NCI-H524 (cell line): ENCODE measurements at regions not wholly inside any gene's neighbourhood (a gene's known extent, or its start where the extent isn't known, plus 50 kb on each side); places are given as distances from the start of the nearest gene placed in this dataset.
"Not testable (repeated sequence)": the region's sequence is repeated elsewhere in the genome, so short reads cannot be mapped to it uniquely, and the experiment has no call there.

Source experiments
- DNase-seq, 2 experiments: peaks; one replicate each; lab custom pipeline; 2025; lab: John Stamatoyannopoulos, UW

GRCh38 chr2:58512878-58513277 lies 271.8 kb upstream of the FANCL start:
- DNase-seq: peak; percentile 9 to 51

DNA sequence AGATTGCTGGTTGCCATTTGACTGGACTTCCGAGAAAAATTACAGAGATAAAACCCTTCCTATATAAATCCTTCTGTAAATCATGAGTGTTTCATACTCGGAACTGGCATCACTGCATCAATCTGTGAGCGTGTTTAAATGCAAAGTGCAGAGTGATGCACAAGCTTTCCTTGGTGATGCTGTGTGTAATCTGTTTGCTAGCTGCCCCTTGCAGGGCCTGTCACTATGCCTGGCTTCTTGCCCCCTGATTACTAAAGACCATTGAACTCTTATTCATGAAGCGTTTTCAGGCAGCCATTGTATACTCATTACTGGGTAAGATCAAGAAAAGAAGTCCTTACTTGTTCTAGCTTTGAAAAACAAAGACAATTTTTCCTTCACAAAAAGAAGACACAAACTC lies 266.9 kb upstream of the FANCL start:
- DNase-seq: no peak

- DNase-seq: no peak
Measured at GRCh38 chr2:58503918-58504317, 262.8 kb upstream of the FANCL start.

- no peak for DNase-seq
Measured at GRCh38 chr2:58502931-58503330, 261.8 kb upstream of the FANCL start.

GRCh38 chr2:58501371-58502160 lies 260.4 kb upstream of the FANCL start:
- peak; percentile 51 to 82 for DNase-seq

- DNase-seq: no peak
Measured at GRCh38 chr2:58497168-58497567, 256.0 kb upstream of the FANCL start.

DNA sequence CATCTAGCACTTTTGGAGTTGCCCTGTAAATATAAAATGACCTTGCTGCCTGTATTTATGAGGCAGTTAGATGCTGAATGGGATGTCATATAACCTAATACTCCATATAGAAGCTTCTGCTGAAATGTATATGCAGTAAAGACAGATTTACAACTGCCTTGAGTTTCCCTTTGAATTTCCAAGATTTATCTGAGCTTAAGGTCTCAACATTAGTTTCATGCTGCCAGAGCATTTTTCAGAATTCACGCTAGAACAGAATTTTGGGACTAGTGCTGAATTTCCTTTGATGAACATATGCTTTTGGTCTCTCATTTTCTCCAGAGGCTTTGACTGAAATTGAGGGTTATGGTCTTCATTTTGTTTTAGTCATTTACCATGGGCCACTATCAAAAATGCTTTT lies 254.7 kb upstream of the FANCL start:
- no peak for DNase-seq

DNA sequence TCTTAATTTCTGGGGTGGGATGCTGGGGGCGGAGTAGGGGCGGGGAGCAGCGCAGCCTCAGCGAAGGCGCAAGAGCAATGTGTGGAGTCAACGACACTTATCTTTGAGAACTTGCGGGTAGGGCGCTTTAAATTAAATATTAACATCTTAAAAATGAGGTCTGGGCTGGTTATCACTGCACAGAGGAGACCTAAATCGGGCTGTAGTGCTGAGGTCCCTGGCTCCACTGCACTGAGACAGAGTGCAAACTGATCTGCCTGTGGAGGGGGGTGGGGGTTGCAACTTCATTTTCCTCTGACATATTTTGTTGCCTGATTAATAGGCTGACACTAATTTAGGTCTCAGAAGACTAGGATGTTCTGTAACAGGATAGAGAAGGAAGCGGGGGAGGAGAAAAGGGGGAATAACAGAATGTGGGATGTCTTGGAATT lies 253.0 kb upstream of the FANCL start:
- no peak for DNase-seq

- no peak for DNase-seq
Measured at GRCh38 chr2:58484629-58485028, 243.5 kb upstream of the FANCL start.

- no peak for DNase-seq
Measured at GRCh38 chr2:58484221-58484620, 243.1 kb upstream of the FANCL start.

- DNase-seq: no peak
Measured at GRCh38 chr2:58483307-58483706, 242.2 kb upstream of the FANCL start.

GRCh38 chr2:58481670-58482069 lies 240.5 kb upstream of the FANCL start:
- DNase-seq: no peak

DNA sequence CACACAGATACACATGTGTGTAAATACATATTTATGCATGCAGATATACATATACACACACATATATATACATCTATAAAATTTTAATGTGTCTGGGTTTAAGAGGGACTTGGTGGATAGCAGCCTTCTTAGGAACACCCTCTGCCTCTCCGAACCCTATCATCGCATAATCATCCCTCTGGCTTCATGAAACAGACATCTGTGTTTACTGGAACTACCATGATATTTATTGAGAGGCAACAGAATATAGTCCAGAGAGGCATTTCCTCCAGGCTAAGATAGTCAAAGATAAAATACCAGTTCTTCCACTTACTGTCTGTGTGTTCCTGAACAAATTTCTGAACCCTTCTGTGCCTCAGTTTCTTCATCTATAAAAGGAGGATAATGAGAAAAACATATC lies 239.0 kb upstream of the FANCL start:
- no peak for DNase-seq

DNA sequence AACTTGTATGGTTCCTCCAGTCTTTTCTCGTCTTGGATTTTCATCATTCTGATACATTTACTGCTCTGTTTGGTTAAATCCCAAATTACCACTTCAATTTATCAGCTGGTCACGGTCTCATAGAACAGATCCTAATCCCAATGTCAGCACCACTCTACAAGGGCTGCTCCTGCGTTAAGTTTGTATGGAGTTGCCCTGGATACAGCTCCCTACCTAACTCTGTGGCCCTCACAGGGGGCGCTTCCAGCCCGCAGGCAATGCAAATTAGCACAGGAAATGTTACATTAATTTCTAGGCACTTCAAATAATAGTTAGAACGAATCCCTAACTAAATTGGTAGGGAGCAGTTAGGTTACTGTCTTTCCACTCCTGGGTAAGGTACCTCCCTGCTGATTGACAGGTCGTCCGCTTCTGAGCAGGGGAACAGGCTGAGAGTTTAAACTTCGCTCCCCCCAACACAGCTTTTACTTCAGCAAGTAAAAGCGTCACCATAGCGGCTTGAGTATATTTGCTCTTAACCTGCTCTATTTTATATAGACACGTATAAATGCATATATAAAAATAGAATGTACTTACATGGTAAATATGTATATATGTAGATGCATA lies 238.5 kb upstream of the FANCL start:
- peak; percentile 14 to 50 for DNase-seq

DNA sequence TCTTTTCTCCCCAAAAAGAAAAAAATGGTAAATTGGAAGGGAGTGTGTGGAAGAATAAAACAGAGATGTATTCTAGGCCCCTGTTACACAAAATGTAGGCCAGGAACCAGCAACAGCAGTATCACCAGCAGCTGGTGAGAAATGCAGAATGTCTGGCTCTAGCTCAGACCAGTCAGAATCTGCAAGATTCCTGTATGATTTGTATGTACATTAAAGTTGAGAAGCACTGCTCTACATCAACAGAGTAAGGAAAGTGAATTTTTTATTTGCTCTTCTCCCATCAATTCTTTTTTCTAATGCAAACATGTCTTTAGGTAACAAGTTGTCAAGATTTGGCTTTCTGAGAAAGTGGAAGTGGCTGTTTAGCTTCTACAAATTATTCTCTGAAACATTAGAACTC lies 235.4 kb upstream of the FANCL start:
- DNase-seq: no peak

- DNase-seq: no peak
Measured at GRCh38 chr2:58475756-58476155, 234.6 kb upstream of the FANCL start.

- no peak for DNase-seq
Measured at GRCh38 chr2:58473165-58473564, 232.0 kb upstream of the FANCL start.

DNA sequence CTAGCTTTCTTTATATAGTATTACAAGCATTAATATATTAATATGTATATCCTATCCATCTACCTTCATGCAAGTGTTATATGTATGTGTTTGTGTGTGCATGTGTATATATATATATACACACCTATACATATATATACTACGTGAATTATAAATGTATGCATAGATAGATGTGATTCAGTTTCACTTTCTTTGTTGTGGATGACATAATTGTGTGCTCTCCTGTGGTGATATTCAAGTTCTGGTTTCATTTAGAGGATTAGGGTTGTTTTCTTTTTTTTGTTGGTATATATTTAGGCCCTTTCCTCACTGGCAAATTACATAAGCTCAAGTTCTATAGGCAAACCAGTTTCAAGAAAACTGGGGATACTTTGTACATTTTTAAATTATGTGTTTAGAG lies 225.7 kb upstream of the FANCL start:
- DNase-seq: no peak

- DNase-seq: not testable (repeated sequence)
Measured at GRCh38 chr2:58466021-58466420, 224.9 kb upstream of the FANCL start.

DNA sequence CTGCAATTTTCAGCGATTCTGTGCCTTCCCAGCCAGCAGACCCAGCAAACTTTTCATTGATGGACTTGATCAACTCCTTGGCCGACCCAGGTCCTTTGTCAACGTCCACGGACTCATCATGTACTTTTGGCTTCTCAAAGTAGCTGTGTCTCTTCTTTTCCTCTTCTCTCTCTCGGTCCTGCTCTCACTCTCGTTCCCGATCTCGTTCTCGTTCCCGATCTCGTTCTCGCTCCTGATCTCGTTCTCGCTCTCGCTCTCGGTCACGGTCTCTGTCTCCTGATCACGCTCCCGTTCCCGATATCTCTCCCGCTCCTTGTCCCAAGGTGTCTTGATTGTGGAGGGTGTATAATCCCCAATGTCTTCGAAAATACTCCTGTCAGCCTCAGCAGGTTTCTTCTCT lies 219.5 kb upstream of the FANCL start:
- no peak for DNase-seq

DNA sequence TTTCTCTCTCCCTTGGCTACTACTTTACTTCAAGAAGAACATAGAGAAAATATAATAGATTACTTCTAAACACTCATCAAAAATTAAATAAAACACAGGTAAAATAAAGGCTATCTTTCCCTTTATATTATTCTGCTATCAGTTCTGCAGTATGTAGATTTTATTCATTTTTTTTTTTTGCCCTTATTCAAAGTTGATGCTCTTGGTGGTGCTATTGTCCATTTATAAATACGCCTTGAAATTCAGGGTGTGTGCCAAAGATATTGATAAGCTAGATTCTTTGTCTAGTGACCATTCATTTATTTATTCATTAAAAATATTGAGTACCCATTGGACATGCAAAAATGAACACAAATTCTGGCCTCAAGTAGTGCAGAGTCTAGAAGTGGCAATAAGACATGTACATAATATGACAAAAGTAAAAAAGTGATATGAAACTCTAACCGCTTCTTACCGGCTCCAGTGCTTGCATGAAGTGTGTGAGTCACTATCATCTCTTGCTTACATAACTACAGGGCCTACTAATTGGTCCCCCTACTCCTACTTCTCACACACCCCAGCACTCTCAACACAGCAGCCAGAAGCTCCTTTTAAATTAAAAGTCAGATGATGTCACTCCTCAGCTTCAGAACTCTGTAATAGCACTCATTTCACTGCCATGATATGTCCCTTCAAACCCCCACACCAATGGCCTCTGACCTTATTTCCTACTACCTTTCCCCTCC lies 208.3 kb upstream of the FANCL start:
- peak; percentile 46 to 65 for DNase-seq

- no peak for DNase-seq
Measured at GRCh38 chr2:58448845-58449244, 207.7 kb upstream of the FANCL start.

GRCh38 chr2:58448065-58448507 lies 207.0 kb upstream of the FANCL start:
- peak; percentile 93 to 95 for DNase-seq
